Osteoblast (primary cell): ENCODE measurements at regions not wholly inside any gene's neighbourhood (a gene's known extent, or its start where the extent isn't known, plus 50 kb on each side); places are given as distances from the start of the nearest gene placed in this dataset.

Experiments used
- DNase-seq: peaks from one replicate; pipeline ENCODE4 v3.0.0; 2011; ENCODE audit warnings: low spot score, mixed read lengths; ENCODE audit not compliant: insufficient read length; ENCODE audit errors: missing footprints
- H2AFZ ChIP-seq: 2 replicates; pipeline ENCODE4 v1.6.0; 2011; ENCODE audit warnings: mild to moderate bottlenecking, low read length
- H3K27ac ChIP-seq: 2 replicates; pipeline ENCODE4 v1.5.1; 2011; ENCODE audit warnings: mild to moderate bottlenecking, low read depth, low read length, moderate library complexity
- H3K27me3 ChIP-seq: 2 replicates; pipeline ENCODE4 v1.6.0; 2012; ENCODE audit warnings: mild to moderate bottlenecking, control low read depth, inconsistent platforms, low read length, moderate library complexity; ENCODE audit not compliant: insufficient read depth
- H3K36me3 ChIP-seq: 2 replicates; pipeline ENCODE4 v1.5.1; 2011; ENCODE audit warnings: mild to moderate bottlenecking, low read length, control low read depth, moderate library complexity; ENCODE audit not compliant: insufficient read depth
- H3K4me1 ChIP-seq: 2 replicates; pipeline ENCODE4 v1.5.1; 2011; ENCODE audit warnings: mild to moderate bottlenecking, low read length, control low read depth, moderate library complexity; ENCODE audit not compliant: insufficient read depth
- H3K4me2 ChIP-seq: 2 replicates; pipeline ENCODE4 v1.6.0; 2011; ENCODE audit warnings: mild to moderate bottlenecking, low read length; ENCODE audit not compliant: insufficient read depth
- H3K4me3 ChIP-seq: fragments of 200-600 bp; sonication (generic); 3 replicates; pipeline ENCODE4 v1.5.1; 2012; ENCODE audit warnings: mild to moderate bottlenecking, low read length, inconsistent platforms; ENCODE audit not compliant: insufficient read depth
- H3K79me2 ChIP-seq: 2 replicates; pipeline ENCODE4 v1.6.0; 2012; ENCODE audit warnings: mild to moderate bottlenecking, low read length, control low read depth, inconsistent platforms; ENCODE audit not compliant: insufficient read depth
- H3K9me3 ChIP-seq: 2 replicates; pipeline ENCODE4 v1.5.1; 2011; ENCODE audit warnings: low read depth, low read length, control low read depth
- H4K20me1 ChIP-seq: 2 replicates; pipeline ENCODE4 v1.6.0; 2012; ENCODE audit warnings: mild to moderate bottlenecking, low read length, control low read depth; ENCODE audit not compliant: insufficient read depth
- TF ChIP-seq, protein P1 (sequence below): IDR thresholded peaks from 2 replicates; pipeline ENCODE4 v1.5.1; 2011; ENCODE audit warnings: mild to moderate bottlenecking, low read depth, low read length, moderate library complexity; ENCODE audit errors: extremely low read depth

DNA sequence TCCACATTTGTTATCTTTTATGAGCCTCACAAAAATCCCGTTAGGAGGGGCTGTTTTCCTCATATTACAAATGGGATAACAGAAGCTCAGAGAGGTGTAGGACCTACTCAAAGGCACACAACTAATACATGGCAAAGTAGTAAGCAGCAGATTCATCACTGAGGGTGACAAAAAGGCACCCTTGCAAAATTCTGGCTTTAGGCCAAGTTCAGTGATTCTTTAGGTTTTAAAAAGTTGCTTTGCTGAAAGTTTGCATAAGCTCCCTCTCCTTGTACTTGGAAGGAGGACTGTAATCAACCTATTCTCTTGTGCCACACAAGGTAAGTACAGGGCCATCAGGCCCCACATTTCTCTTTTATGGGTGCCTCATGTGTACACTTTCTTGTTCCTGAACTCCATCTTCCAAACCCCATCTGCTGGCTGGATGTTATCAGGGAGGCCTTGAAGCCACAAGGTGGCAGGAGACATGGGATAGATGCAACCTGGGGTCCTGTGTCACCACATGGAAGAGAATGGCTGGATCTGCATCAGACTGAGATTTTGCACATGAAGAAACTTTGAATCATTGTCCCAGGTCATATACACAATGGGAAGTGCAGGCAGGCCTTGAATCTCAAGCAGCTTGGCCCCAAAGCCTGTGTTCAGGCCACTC, 311.6 kb downstream of the MSX2 start:
- Histone ChIP-seq H3K27me3 (no peaks in the 10 kb centered on the region), H3K79me2 (no peaks in the 10 kb centered on the region), H3K4me3 (no peak overlapping the region), H4K20me1 (no peaks in the 10 kb centered on the region), H2AFZ (no peak overlapping the region), H3K27ac (no peak overlapping the region), H3K4me1 (no peaks in the 10 kb centered on the region), H3K9me3 (no peaks in the 10 kb centered on the region), H3K36me3 (no peaks in the 10 kb centered on the region), H3K4me2 (no peak overlapping the region)
- TF ChIP-seq, protein P1, sequence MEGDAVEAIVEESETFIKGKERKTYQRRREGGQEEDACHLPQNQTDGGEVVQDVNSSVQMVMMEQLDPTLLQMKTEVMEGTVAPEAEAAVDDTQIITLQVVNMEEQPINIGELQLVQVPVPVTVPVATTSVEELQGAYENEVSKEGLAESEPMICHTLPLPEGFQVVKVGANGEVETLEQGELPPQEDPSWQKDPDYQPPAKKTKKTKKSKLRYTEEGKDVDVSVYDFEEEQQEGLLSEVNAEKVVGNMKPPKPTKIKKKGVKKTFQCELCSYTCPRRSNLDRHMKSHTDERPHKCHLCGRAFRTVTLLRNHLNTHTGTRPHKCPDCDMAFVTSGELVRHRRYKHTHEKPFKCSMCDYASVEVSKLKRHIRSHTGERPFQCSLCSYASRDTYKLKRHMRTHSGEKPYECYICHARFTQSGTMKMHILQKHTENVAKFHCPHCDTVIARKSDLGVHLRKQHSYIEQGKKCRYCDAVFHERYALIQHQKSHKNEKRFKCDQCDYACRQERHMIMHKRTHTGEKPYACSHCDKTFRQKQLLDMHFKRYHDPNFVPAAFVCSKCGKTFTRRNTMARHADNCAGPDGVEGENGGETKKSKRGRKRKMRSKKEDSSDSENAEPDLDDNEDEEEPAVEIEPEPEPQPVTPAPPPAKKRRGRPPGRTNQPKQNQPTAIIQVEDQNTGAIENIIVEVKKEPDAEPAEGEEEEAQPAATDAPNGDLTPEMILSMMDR = no peak
- DNase-seq = no peak

GRCh38 chr5:175034924-175035323, 310.5 kb downstream of the MSX2 start:
- Histone ChIP-seq H2AFZ (no peak overlapping the region), H3K4me1 (no peaks in the 10 kb centered on the region), H3K4me2 (no peak overlapping the region), H3K4me3 (no peak overlapping the region), H3K27me3 (no peaks in the 10 kb centered on the region), H3K9me3 (no peaks in the 10 kb centered on the region), H3K79me2 (no peaks in the 10 kb centered on the region), H4K20me1 (no peaks in the 10 kb centered on the region), H3K36me3 (no peaks in the 10 kb centered on the region), H3K27ac (no peak overlapping the region)
- TF ChIP-seq, protein P1 = no peak
- no peak for DNase-seq

DNA sequence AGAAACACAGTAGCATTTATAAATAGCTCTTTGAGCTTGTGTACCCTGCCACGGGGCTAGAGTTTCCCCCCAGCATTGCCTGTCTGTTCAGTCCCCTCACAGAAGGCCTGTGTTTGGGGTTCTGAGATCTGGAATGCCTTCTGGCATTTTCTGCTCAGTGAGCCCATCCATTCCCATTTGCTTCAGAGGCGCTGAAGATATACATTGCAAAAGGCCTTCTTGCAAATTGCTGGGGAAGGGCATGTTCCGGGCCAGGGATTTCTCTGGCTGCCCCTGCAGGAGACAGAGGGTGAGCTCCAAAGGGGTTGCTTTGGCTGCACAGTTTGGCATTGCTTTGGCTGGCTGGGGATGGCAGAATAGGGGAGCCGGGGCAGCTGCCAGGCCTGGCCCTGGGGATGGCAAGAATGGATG, 308.4 kb downstream of the MSX2 start:
- DNase-seq = no peak

GRCh38 chr5:175032013-175032412, 307.6 kb downstream of the MSX2 start:
- Histone ChIP-seq H3K4me2 (no peak overlapping the region), H3K9me3 (no peaks in the 10 kb centered on the region), H3K4me1 (no peaks in the 10 kb centered on the region), H2AFZ (no peak overlapping the region), H4K20me1 (no peaks in the 10 kb centered on the region), H3K27ac (no peak overlapping the region), H3K79me2 (no peaks in the 10 kb centered on the region), H3K4me3 (no peak overlapping the region), H3K27me3 (no peaks in the 10 kb centered on the region), H3K36me3 (no peaks in the 10 kb centered on the region)
- TF ChIP-seq, protein P1 = no peak
- DNase-seq = no peak

More for the DNA sequence above, 308.4 kb downstream of the MSX2 start:
- H3K36me3 ChIP-seq = no peaks in the 10 kb centered on the region
- no peak overlapping the region for H3K27ac ChIP-seq
- H3K4me2 ChIP-seq = no peak overlapping the region
- H4K20me1 ChIP-seq = no peaks in the 10 kb centered on the region
- no peaks in the 10 kb centered on the region for H3K9me3 ChIP-seq
- H3K4me3 ChIP-seq = no peak overlapping the region
- no peaks in the 10 kb centered on the region for H3K4me1 ChIP-seq
- H2AFZ ChIP-seq = no peak overlapping the region
- H3K27me3 ChIP-seq = no peaks in the 10 kb centered on the region
- no peaks in the 10 kb centered on the region for H3K79me2 ChIP-seq
- TF ChIP-seq, protein P1 = no peak
